Fibroblast of the aortic adventitia (primary cell): ENCODE measurements at regions not wholly inside any gene's neighbourhood (a gene's known extent, or its start where the extent isn't known, plus 50 kb on each side); places are given as distances from the start of the nearest gene placed in this dataset.

Experiments
- DNase-seq: peaks from one replicate; pipeline ENCODE4 v3.0.0-alpha.2; 2010; ENCODE audit warnings: low read depth
- H3K4me3 ChIP-seq: 2 replicates; pipeline ENCODE4 v1.5.1; 2011; ENCODE audit warnings: low read depth, mild to moderate bottlenecking, control low read depth, low read length, moderate library complexity
- TF ChIP-seq, protein P1 (sequence below): IDR thresholded peaks from 2 replicates; pipeline ENCODE4 v1.5.1; 2011; ENCODE audit warnings: mild to moderate bottlenecking, low read length, control low read depth, inconsistent platforms; ENCODE audit not compliant: insufficient read depth

DNA sequence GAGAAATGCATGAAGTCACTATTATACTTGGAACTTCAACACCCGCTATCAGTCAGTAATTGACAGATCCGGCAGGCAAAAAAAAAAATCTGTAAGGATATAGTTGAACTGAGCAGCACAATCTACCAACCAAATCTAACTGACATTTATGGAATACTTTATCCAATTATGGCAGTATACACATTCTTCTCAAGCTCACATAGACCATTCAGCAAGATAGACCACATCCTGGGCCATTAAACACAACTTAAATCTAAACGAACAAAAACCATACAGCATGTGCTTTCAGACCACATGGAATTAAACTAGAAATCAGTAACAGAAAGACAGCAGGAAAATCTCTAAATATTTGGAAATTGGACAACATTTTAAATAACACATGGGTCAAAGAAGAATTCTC is 112.7 kb downstream of the MPP7 start:
- no peak overlapping the region for H3K4me3 ChIP-seq
- TF ChIP-seq, protein P1, sequence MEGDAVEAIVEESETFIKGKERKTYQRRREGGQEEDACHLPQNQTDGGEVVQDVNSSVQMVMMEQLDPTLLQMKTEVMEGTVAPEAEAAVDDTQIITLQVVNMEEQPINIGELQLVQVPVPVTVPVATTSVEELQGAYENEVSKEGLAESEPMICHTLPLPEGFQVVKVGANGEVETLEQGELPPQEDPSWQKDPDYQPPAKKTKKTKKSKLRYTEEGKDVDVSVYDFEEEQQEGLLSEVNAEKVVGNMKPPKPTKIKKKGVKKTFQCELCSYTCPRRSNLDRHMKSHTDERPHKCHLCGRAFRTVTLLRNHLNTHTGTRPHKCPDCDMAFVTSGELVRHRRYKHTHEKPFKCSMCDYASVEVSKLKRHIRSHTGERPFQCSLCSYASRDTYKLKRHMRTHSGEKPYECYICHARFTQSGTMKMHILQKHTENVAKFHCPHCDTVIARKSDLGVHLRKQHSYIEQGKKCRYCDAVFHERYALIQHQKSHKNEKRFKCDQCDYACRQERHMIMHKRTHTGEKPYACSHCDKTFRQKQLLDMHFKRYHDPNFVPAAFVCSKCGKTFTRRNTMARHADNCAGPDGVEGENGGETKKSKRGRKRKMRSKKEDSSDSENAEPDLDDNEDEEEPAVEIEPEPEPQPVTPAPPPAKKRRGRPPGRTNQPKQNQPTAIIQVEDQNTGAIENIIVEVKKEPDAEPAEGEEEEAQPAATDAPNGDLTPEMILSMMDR: no peak
- DNase-seq: no peak

DNA sequence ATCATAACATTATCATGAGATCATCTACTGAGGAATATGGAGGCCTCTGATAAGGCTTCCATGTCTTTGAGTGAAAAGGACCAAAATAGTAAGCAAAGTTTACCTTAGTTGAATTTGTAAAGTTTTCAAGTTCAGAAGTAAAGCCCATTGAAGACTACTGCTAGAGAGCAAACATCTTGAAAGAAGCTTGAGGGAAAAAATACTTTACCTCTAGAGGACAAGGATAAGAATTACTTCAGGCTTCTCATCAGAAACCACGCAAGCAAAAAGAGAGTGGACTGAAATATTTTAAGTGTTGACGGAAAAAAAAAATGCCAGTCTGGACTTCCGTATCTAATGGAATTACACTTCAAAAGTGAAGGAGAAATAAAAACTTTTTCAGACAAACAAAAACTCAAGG is 114.3 kb downstream of the MPP7 start:
- DNase-seq: no peak
- TF ChIP-seq, protein P1: no peak
- no peak overlapping the region for H3K4me3 ChIP-seq

GRCh38 chr10:28186887-28187578 is 115.8 kb downstream of the MPP7 start:
- H3K4me3 ChIP-seq: no peak overlapping the region
- DNase-seq: no peak
- TF ChIP-seq, protein P1: no peak

DNA sequence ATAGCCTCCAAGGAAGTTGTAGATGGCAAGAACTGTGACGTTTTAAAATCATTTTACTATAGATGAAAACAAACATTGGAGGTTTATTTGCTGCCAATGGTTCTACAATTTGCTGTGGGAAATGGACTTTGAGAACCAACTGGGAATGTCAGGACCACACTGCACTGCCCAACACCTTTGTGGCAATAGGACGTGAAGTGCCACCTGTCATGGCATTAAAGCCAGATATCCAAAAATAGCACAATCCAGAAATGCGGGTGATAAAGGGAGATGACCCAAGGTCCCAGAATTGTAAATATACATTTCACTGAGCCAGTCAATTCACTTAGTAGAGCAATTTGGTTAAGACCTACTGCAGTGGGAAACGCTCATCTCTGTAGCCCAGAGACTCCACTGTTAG is 116.4 kb downstream of the MPP7 start:
- TF ChIP-seq, protein P1: no peak

GRCh38 chr10:28184810-28185209 is 118.1 kb downstream of the MPP7 start:
- no peak for DNase-seq

More for the DNA sequence above, 116.4 kb downstream of the MPP7 start:
- no peak for DNase-seq
- H3K4me3 ChIP-seq: no peak overlapping the region

GRCh38 chr10:28181478-28182096 is 121.3 kb downstream of the MPP7 start:
- DNase-seq: no peak
- TF ChIP-seq, protein P1: no peak
- H3K4me3 ChIP-seq: no peak overlapping the region

More at GRCh38 chr10:28184810-28185209, 118.1 kb downstream of the MPP7 start:
- TF ChIP-seq, protein P1: no peak
- no peak overlapping the region for H3K4me3 ChIP-seq
